ENCODE measurements at regions not wholly inside any gene's neighbourhood (a gene's known extent, or its start where the extent isn't known, plus 50 kb on each side); places are given as distances from the start of the nearest gene placed in this dataset.

- TF ChIP-seq REST (IDR thresholded peaks at IDR 0.05; ENCODE audit: unreplicated experiment) (no peak), EZH2 (IDR thresholded peaks at IDR 0.05; ENCODE audit: low read depth, unreplicated experiment) (no peak), ZNF331 (CRISPR knock-in tag; IDR thresholded peaks at IDR 0.05; ENCODE audit: low read depth) (no peak), NANOG (IDR thresholded peaks at IDR 0.05; ENCODE audit: borderline replicate concordance) (no peak), CTCF (conservative IDR thresholded peaks at IDR 0.05; ENCODE audit: low read depth in 2 of 2) (no peak), JUNB (IDR thresholded peaks at IDR 0.05; ENCODE audit: unreplicated experiment) (no peak), POLR2AphosphoS5 (IDR thresholded peaks at IDR 0.05; ENCODE audit: low read depth) (no peak), EZH2phosphoT487 (IDR thresholded peaks at IDR 0.05; ENCODE audit: unreplicated experiment) (no peak), ZNF114 (CRISPR knock-in tag; IDR thresholded peaks at IDR 0.05) (no peak)
Measured at GRCh38 chr16:6571044-6571443, 761.6 kb upstream of the RBFOX1 start (continued).

GRCh38 chr16:6570530-6570929 lies 762.1 kb upstream of the RBFOX1 start:
- no peaks in the 10 kb centered on the region for H3K79me2 ChIP-seq (replicated peaks; ENCODE audit: insufficient read depth)

More at GRCh38 chr16:6570530-6570929, 762.1 kb upstream of the RBFOX1 start:
- no peak overlapping the region for H3K4me3 ChIP-seq
- peaks cover 22% of the 10 kb centered on the region for H3K4me1 Mint-ChIP-seq
- no peak for DNase-seq (ENCODE audit: low spot score)
- ATAC-seq = no peak
- no peaks in the 10 kb centered on the region for H3K36me3 ChIP-seq (ENCODE audit: insufficient read depth)
- no peak for TF ChIP-seq JUNB (IDR thresholded peaks at IDR 0.05; ENCODE audit: unreplicated experiment)
- no peak for TF ChIP-seq CREB1 (CRISPR knock-in tag; IDR thresholded peaks at IDR 0.05; ENCODE audit: low read depth)
- no peak overlapping the region for H3K4me2 ChIP-seq
- H3K36me3 Mint-ChIP-seq (ENCODE audit: low read depth) = no peaks in the 10 kb centered on the region
- H3K27me3 Mint-ChIP-seq (ENCODE audit: insufficient read depth, low read depth, poor library complexity) = peaks cover 3% of the 10 kb centered on the region
- H3K4me3 Mint-ChIP-seq = no peak overlapping the region
- no peak overlapping the region for H2AFZ ChIP-seq
- no peaks in the 10 kb centered on the region for H4K20me1 ChIP-seq (replicated peaks; ENCODE audit: insufficient read depth)
- no peak overlapping the region for H3K27ac Mint-ChIP-seq
- H3K27ac ChIP-seq (ENCODE audit: low read depth) = no peak overlapping the region
- H3K9me3 Mint-ChIP-seq = no peaks in the 10 kb centered on the region
- no peaks in the 10 kb centered on the region for H3F3A ChIP-seq (replicated peaks; ENCODE audit: low read depth)
- no peaks in the 10 kb centered on the region for H3K9me2 ChIP-seq (ENCODE audit: insufficient read depth)
- H3K27me3 ChIP-seq (ENCODE audit: insufficient read depth) = no peaks in the 10 kb centered on the region
- H3K4me1 ChIP-seq (ENCODE audit: insufficient read depth) = no peaks in the 10 kb centered on the region
